Inferior parietal cortex (tissue), 1 donor: ENCODE measurements at regions not wholly inside any gene's neighbourhood (a gene's known extent, or its start where the extent isn't known, plus 50 kb on each side); places are given as distances from the start of the nearest gene placed in this dataset.

Experiments used
- DNase-seq: peaks from one replicate; pipeline ENCODE4 v3.0.0-alpha.2; 2016; ENCODE audit errors: extremely low spot score

- no peak for DNase-seq
These were observed 480.4 kb downstream of the GATA3 start for GRCh38 chr10:8534891-8535290.

GRCh38 chr10:8539056-8539455 is 484.6 kb downstream of the GATA3 start:
- no peak for DNase-seq

DNA sequence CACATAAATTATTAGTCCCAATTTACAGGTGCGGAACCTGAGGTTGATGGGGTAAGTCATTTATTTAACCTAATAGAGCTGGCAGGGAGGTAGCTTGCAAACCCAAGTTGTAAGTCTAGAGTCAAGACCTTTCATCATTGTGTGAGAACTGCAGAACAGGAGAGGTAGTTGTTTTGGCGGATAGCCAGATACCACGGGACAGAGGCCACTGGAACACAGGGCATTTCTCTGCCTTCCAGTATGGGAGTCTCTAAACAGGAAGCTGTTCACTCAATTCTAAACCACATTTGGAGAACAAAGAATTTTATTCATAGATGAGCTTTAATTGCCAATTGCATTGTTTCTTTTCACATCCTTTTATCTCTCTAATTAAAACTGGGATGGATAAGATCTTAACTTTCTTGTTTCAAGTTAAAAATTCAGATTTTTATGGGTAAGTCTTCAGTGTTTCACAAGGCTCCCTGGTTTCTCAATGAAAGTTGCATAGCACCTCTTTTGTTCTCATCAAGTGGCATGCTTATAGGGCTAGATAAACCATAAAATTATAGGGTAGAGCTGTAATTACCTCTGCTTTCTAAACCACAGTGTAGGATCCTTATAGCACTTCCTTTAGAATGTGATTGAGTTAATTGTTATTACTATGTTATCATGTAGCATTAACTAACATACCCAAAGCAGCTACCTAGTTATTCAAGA is 489.0 kb downstream of the GATA3 start:
- no peak for DNase-seq

DNA sequence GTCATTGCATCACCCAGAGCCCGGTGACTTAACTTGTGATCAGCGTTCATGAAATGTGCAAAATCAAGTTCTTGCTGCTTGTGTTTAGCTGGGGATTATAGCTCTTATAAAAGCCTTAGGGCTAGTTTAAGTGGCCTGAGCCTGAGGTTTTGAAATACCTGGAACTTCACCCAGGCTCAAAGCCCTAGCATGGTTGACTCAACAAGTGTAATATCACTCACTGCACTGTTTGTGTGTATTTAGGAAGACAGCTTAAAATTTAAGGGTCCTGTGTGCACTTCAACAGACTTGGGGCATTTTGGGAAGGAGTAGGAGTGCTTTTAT is 489.5 kb downstream of the GATA3 start:
- no peak for DNase-seq

DNA sequence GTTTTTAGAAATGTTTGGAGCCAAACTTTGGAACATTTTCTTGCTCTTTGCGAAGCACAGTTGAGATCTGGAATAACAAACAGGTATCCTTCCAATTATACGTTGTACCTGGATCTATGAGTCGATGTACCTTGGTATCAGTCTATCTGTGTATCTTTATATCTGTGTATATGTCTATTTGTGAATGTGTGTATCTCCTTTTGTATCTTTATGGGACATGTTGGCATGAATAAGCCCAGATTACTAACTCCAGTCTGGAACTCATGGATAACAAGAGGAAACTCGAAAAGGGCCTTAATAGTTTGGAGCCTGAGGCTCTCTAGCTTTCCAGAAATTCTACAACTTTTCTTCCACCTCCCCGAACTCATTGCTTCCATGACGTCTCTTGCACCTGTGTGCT is 490.0 kb downstream of the GATA3 start:
- no peak for DNase-seq

DNA sequence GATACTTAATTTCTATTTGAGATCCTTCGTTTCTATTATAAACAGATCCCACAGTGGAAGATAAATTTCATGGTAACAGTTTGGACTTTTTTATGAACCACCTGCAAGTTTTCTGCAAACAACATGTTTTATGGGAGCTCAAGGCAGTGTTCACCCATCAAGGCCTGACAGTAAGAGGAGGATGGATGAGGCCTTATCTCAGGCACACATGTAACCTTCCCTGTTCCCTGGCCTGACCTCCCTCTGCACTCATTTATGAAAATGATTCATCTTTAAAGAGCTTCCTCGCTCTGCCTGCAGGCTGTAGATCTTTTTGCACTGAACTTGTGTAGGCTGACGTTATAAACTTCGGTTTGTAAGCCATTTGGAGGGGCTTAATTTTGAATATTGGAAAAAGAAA is 500.1 kb downstream of the GATA3 start:
- no peak for DNase-seq

- no peak for DNase-seq
These were observed 501.8 kb downstream of the GATA3 start for GRCh38 chr10:8556321-8556720.

- no peak for DNase-seq
These were observed 509.0 kb downstream of the GATA3 start for GRCh38 chr10:8563478-8563877.

- no peak for DNase-seq
These were observed 512.2 kb downstream of the GATA3 start for GRCh38 chr10:8566737-8567136.

DNA sequence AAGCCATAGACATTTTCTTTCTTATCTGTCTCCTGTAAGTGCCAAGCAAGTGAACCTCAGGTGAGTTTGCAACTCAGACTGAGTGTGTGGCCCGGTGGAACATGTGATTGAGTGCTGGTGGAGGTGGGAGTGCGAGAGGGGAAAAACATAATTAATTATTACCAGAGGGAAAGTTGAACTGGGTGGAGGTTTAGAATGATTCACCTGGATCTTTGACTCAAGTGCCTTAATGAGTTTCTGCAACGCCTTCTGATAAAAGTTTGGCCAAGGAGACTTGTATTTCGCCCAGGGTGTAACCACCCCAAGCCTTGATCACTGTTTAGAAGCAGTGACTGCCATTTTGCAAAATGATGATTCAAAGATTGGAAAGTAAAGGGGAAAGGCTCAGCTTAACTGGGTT is 513.9 kb downstream of the GATA3 start:
- no peak for DNase-seq

GRCh38 chr10:8575620-8576019 is 521.1 kb downstream of the GATA3 start:
- no peak for DNase-seq

DNA sequence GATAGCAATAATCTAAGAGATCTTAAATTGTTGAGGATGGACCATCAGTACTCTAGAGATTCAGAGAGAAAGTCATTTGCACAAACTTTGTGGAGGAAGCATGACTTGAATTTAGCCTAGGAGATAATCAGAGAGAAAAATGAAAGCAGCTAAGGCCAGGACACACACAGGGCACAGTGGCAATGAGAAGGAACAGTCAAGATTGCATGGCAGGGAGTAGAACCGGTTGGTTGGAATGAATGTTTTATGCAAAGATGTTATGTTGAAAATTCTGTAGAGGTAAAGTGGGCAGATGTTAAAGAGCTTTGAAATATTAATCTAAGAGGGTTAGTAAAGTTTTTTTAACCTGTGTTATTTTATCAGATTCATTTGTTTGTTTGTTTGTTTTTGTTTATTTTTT is 521.8 kb downstream of the GATA3 start:
- DNase-seq, result no peak

- no peak for DNase-seq
These were observed 522.4 kb downstream of the GATA3 start for GRCh38 chr10:8576911-8577310.

- DNase-seq, result no peak
These were observed 523.2 kb downstream of the GATA3 start for GRCh38 chr10:8577686-8578085.

- DNase-seq, result no peak
These were observed 527.2 kb downstream of the GATA3 start for GRCh38 chr10:8581521-8582225.

DNA sequence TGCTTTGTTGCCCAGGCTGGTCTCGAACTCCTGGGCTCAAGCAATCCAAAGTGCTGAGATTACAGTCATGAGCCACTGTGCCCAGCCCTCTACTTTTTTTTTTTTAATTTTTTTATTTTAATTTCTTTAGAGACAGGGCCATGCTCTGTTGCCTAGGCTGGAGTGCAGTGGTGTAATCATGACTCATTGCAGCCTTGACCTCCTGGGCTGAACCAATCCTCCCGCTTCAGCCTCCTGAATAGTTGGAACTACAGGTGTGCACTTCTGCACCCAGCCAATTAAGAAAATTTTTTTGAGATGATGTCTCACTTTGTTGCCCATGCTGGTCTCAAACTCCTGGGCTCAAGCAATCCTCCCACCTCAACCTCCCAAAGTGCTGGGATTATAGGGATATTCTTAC is 528.6 kb downstream of the GATA3 start:
- DNase-seq, result no peak

GRCh38 chr10:8584666-8585065 is 530.2 kb downstream of the GATA3 start:
- peak; percentile 4 for DNase-seq

- DNase-seq, result no peak
These were observed 532.0 kb downstream of the GATA3 start for GRCh38 chr10:8586504-8586903.

- DNase-seq, result no peak
These were observed 533.6 kb downstream of the GATA3 start for GRCh38 chr10:8588135-8588534.

DNA sequence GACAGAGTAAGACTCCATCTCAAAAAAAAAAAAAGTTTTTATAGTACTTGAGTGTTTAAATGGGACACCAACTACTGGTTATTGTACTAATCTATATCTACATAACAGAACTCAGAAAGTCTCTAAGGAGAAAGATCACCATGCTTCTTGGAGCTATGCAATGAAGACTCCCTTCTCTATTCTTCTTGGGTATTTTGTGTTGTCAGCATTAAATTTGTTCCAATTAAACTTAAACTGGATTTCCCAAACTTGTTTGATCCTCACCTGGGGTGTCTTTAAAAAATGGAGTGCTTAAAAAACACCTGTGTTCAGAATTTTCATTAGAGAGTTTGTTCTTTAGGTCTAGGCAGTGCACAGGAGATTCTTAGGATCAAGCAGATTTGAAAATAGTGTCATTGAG is 536.0 kb downstream of the GATA3 start:
- DNase-seq, result no peak

GRCh38 chr10:8591640-8592039 is 537.2 kb downstream of the GATA3 start:
- no peak for DNase-seq

DNA sequence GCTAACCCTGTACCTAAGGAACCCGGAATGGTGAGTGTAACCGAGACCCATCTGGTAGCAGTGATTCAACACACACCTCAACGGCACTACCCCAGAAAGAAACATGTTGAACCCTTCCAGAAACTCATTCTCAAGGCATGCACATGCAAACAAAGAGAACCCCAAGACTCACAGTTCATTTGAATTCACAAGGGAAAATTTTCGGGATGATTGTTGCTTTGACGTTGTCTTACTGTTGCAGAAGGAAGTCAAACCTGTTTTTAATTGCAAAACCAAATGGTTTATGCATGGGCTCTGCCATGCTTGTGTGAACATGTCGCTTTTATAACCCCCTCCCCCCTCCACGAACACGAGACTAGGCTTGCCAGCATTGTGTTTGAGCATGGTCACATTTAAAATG is 539.7 kb downstream of the GATA3 start:
- no peak for DNase-seq

DNA sequence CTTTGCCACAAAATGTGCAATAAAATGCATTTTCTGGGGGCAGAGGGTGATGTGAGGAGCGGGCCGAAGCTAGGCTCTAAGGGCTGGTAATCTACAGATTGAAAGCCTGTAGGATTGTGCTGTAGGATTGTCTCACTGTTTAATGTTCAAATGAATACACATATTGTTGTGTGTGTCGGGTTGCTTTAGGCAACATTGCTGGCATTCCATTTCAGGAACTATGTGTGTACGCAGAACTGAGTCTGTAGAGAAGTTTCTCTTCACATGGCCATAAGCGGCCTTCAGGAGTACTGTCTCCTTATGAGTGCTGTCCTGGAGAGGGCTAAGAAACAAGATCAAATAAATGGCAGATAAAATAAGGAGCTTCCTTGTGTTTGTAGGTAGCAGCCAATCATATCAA is 540.2 kb downstream of the GATA3 start:
- DNase-seq, result no peak

GRCh38 chr10:8595140-8595539 is 540.7 kb downstream of the GATA3 start:
- no peak for DNase-seq
